ENCODE measurements at regions not wholly inside any gene's neighbourhood (a gene's known extent, or its start where the extent isn't known, plus 50 kb on each side); places are given as distances from the start of the nearest gene placed in this dataset.
"Not testable (repeated sequence)": the region's sequence is repeated elsewhere in the genome, so short reads cannot be mapped to it uniquely, and the experiment has no call there.

- DNase-seq (ENCODE audit: extremely low spot score, insufficient read length, low read depth) (no peak), FAIRE-seq (no peak)
These were observed 303.4 kb upstream of the DNAJC19 start for GRCh38 chr3:181292984-181293383.

GRCh38 chr3:181290941-181291340 is 301.4 kb upstream of the DNAJC19 start:
- DNase-seq (ENCODE audit: extremely low spot score, insufficient read length, low read depth) (no peak), FAIRE-seq (no peak)

GRCh38 chr3:181289306-181289705 is 299.8 kb upstream of the DNAJC19 start:
- no peak for DNase-seq (ENCODE audit: extremely low spot score, insufficient read length, low read depth)
- FAIRE-seq, result no peak

GRCh38 chr3:181288145-181288544 is 298.6 kb upstream of the DNAJC19 start:
- no peak for DNase-seq (ENCODE audit: extremely low spot score, insufficient read length, low read depth)
- FAIRE-seq, result no peak

- FAIRE-seq (no peak), DNase-seq (ENCODE audit: extremely low spot score, insufficient read length, low read depth) (no peak)
These were observed 289.7 kb upstream of the DNAJC19 start for GRCh38 chr3:181279239-181279565.

DNA sequence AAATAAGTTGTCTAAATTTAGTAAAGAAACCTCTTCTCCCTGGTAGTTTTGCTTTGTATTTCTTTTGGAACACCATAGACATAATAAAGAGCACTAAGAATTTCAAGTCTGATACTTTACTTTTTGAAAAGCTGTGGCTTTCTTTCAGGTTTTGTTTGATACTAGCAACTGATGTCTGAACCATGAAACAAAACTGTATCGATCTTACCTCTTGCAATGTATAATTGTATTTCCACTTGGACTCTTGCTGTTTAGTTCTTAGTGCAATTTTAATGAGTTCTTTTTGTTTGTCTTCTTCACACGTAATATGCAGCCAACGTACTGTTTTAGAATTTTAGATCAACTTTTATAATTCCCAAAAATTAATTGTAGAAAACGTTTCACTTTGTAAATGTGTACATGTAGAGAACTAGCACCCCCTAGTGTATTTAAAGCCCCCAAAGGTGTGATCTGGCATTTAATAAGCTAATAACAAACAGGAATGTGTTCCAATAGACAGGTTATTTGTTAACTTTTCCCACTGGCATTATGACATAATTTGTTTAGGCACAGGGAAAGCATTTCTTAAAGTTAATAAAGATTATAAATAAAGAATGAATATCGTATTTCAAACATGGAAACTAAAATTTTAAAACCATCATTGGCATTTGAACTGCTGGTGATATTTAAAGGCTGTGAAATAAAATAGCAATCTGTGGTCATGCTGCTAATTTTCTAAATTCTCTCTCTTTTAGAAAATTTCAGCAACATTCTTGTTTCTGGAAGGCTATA is 289.1 kb upstream of the DNAJC19 start:
- FAIRE-seq (no peak), DNase-seq (ENCODE audit: extremely low spot score, insufficient read length, low read depth) (no peak)

- no peak for DNase-seq (ENCODE audit: extremely low spot score, insufficient read length, low read depth)
- FAIRE-seq, result no peak
These were observed 286.9 kb upstream of the DNAJC19 start for GRCh38 chr3:181276358-181276896.

DNA sequence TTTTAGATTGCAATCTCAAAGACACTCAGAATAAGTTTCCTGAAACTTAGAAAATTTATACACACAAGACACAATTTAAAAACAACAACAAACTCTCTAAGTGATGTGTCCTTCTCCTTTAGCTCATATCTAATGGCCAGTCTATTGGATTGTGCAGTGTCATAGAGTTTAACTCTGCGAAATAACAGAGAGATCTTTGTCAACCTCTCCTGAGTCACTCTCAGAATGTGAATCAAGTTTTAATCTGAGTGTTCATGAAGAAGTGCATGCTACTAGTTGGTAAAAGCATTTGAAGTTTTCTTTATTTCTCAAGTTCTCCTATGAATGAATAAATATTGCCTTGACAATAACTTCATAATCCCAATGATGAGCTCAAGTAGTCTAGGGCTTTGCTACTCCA is 284.5 kb upstream of the DNAJC19 start:
- no peak for DNase-seq (ENCODE audit: extremely low spot score, insufficient read length, low read depth)
- FAIRE-seq, result no peak

- no peak for DNase-seq (ENCODE audit: extremely low spot score, insufficient read length, low read depth)
- no peak for FAIRE-seq
These were observed 277.8 kb upstream of the DNAJC19 start for GRCh38 chr3:181267312-181267711.

DNA sequence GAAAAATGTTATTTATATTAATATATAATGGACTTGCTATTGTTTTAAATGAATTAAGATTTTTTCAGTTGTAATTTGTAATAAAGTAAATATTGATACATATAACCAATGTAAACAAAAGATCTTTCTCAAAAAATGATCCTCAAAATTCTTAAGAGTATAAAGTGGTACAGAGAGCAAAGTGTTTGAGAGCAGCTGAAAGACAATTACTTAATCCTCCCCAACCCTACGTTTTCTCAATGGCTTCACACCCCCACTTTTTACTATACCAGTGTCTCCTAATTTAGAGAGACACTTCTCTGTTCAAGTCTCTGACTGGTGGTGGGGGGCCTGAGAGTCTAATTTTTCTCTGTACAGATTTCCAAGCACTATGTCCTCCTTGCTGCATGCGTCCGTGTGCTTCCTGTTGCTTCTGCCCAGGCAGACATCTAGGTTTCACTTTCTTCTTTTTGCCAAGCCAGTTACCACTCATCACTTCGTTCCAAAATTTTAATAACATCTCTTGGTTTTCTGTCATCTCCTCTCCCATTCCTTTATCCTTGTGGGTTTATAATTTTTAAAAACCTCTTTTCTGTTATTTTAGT is 276.3 kb upstream of the DNAJC19 start:
- DNase-seq (ENCODE audit: extremely low spot score, insufficient read length, low read depth) (no peak), FAIRE-seq (peak; percentile 52)

DNA sequence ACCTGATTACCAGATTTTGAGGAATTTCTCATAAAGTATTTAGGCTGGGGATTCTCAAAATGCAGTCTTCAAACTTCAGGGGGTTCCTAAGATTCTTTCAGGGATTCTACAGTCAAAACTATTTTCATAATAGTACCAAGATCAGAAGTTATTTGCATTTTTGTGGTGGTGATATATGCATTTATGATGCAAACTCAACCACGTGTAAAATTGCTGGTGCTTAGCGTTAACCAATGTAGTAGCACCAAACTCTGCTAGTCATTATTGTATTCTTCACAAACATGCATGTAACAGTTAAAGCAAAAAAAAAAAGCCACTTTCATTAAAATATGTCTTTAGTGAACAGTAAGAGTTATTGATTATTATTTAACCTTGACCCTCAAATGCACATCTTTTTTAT is 274.9 kb upstream of the DNAJC19 start:
- FAIRE-seq (no peak), DNase-seq (ENCODE audit: extremely low spot score, insufficient read length, low read depth) (no peak)

GRCh38 chr3:181253796-181254195 is 264.3 kb upstream of the DNAJC19 start:
- DNase-seq (ENCODE audit: extremely low spot score, insufficient read length, low read depth), result no peak
- no peak for FAIRE-seq

DNA sequence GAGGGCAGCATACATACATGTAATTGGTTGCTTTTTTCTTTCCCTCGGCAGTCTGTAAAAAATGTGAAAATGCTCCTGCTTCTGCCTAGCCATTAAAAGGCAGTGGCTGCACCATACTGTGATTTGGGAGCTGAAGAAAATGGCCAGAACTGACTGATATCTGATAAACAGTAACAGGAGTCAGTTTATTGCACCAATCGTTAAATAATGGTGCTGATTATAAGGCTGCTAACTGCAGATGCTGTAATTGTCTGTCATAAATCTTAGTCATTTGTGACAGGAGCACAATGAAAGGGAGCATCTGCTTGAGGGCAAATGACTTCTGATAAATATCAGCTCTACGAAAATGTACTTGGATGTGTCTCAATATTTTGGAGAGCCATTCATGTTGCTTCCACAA is 263.1 kb upstream of the DNAJC19 start:
- no peak for FAIRE-seq
- no peak for DNase-seq (ENCODE audit: extremely low spot score, insufficient read length, low read depth)

DNA sequence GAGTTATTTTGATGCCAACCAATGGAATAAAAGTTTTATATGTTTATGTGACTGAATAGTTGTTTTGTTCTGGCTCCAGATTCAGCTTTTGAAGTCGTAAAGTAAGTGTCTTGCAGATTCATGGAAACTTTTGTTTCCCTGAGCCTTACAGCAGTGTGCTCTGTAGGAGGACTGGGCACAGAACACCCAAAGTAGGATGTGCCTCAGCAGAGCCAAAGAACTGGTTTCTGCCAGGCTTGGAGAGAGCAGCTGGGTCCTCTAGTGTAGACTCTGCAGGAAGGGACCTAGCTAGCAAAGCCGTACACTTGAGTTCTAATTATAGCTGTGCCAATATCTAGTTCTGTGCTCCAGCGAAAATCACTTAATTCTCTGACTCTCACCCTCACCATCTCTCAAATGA is 261.2 kb upstream of the DNAJC19 start:
- DNase-seq (ENCODE audit: extremely low spot score, insufficient read length, low read depth) (no peak), FAIRE-seq (no peak)

DNA sequence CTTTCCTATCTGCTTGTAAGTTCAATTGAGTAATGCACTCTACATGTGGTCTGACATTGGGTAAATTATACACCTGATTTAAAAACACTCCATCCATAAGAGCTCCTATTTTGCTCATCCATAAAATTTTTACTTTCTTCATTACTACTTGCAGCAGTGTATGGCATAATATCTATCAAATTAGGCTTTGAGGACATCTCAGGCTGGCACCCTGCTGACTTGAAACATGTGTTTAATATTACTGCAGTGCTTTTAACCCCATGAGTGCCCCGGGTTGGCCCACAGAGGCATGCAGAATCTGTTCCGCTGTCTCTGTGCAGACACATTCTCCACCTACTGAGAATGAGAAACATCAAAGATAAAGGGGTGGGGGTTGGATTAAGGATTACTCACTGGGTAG is 249.9 kb upstream of the DNAJC19 start:
- no peak for DNase-seq (ENCODE audit: extremely low spot score, insufficient read length, low read depth)

DNA sequence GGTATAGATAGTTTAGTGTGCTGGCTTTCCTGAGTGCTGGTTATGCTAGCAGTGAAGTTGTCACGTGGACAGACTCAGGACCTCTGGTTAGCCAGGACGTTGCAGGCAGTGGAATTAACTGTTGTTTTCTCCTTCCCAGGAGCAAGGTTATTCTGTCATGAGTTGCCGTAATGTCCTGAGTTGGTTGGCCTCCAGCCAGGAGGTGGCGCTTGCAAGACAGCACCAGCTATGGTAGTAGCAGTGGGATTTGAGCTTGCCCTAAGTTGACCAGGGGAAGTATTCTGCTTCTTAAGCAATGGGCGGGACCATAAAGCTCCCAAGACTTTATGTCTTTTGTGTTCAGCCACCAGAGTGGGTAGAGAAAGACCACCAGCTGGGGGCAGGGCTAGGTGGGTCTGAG is 240.7 kb upstream of the DNAJC19 start:
- FAIRE-seq (no peak), DNase-seq (ENCODE audit: extremely low spot score, insufficient read length, low read depth) (no peak)

More for the DNA sequence above, 249.9 kb upstream of the DNAJC19 start:
- FAIRE-seq, result no peak

DNA sequence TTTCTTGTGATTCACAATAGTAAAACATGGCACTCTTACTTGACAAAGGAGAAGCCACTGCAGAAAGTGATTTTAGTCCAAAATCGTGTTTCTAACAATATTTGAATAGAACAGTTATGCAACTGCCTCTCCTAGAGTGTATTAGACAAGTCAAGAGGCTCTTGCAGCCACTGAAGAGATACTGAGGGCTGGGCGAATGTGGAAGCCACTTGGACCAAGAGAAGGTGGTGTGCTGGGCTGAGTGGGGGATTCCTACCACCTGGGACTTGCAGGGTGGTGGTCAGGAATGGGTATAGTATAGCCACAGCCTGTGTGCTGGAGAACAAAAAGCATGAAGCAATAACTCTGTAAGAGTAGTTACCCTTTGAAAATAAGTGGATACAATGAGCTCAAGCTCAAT is 223.8 kb upstream of the DNAJC19 start:
- no peak for DNase-seq (ENCODE audit: extremely low spot score, insufficient read length, low read depth)
- no peak for FAIRE-seq

GRCh38 chr3:181212271-181212670 is 222.7 kb upstream of the DNAJC19 start:
- FAIRE-seq (no peak), DNase-seq (ENCODE audit: extremely low spot score, insufficient read length, low read depth) (no peak)

GRCh38 chr3:181210275-181210674 is 220.7 kb upstream of the DNAJC19 start:
- FAIRE-seq (no peak), DNase-seq (ENCODE audit: extremely low spot score, insufficient read length, low read depth) (no peak)

DNA sequence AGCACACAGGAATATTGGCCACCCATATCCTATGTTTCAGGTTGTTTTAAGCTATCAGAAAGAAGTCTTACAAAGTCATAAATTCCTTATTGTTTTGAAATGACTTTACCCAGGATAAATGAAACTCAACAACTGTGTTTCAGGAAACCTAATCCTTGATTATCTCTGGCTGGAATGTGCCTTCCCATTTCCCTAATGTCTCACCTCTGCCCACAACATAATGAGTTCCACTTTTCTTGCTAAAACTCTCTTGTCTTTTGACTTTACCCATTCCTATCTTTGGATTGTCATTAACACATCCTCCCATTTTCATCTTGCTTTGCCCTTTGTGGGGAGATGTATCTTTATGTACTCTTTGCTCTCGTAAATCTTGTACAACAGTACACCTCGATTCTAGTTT is 200.0 kb upstream of the DNAJC19 start:
- FAIRE-seq (no peak), DNase-seq (ENCODE audit: extremely low spot score, insufficient read length, low read depth) (no peak)

DNA sequence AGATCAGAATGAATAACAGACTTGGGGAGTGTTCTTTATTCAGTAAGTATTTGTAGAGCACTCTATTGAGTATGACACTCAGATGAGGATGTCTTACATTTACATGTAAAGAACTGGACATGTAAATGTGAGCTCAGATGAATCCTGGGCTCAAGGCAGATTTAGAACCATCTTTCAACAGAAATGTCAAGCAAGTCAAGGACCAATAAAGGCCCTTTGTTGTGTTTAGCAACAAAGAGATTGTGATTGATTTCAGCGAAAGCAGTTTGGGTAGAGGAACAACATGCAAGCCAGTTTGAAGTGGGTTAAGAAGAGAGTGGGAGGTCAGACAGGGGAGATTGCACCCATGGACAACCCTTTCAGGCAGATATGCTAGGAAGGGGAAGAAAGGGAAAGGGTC is 194.2 kb upstream of the DNAJC19 start:
- DNase-seq (ENCODE audit: extremely low spot score, insufficient read length, low read depth), result no peak

DNA sequence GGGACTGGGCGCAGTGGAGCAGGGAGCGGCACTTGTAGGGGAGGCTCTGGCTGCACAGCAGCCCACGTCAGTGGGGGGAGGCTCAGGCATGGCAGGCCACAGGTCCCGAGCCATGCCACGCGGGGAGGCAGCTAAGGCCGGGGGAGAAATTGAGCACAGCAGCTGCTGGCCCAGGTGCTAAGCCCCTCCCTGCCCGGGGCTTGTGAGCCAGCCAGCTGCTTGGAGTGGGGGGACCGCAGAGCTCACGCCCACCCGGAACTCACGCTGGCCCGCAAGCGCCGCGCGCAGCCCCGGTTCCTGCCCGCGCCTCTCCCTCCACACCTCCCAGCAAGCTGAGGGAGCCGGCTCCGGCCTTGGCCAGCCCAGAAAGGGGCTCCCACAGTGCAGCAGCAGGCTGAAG is 193.5 kb upstream of the DNAJC19 start:
- DNase-seq (ENCODE audit: extremely low spot score, insufficient read length, low read depth); FAIRE-seq: not testable (repeated sequence)

More for the DNA sequence above, 194.2 kb upstream of the DNAJC19 start:
- FAIRE-seq, result no peak

Data from GM18507 (cell line).